HG03139 (cell line): ENCODE measurements at regions not wholly inside any gene's neighbourhood (a gene's known extent, or its start where the extent isn't known, plus 50 kb on each side); places are given as distances from the start of the nearest gene placed in this dataset.

Experiments
- ATAC-seq: cut with Tn5 transposase; IDR thresholded peaks from one replicate; pipeline ENCODE4 v1.9.1; 2021; ENCODE audit not compliant: unreplicated experiment

DNA sequence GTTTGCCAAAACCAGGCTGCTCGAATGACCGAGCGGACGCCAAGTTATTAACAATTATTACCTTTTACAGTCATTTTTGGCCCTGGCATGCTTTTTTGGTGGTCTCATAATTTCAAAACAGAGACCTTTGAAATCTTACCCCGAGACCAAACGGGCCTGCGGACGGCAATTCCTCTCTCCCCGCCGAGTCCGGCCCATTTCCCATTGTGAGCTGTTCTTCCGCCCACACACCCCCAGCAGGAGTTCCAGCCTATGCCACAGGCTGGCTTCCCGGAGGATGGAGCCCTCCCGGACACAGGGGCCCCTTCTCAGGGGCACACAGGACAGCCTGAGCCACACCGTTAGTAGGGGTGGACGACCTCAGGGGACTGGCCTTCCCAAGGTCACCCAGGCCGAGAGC lies 130.7 kb downstream of the C16orf95 start:
- ATAC-seq: no peak

DNA sequence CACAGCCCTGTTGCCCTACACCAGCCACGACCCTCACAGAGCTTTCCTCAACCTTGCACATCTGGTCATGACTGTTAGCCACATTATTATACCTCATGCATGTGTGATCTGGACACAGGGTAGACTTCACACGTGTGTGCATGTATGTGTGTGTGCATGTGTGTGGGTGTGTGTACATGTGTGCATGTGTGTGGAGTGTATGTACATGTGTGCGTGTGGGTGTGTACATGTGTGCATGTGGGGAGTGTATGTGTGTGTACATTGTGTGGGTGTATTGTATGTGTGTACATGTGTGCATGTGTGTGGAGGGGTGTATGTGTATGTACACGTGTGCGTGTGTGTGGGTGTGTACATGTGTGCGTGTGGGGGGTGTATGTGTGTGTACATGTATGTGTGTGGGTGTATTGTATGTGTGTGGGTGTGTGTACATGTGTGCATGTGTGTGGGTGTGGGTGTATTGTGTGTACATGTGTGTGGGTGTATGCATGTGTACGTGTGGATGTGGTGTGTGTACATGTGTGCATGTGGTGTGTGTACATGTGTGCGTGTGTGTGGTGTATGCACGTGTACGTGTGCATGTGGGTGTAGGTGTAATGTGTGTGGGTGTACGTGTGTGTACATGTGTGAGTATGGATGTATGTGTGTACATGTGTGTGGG lies 130.2 kb downstream of the C16orf95 start:
- no peak for ATAC-seq

DNA sequence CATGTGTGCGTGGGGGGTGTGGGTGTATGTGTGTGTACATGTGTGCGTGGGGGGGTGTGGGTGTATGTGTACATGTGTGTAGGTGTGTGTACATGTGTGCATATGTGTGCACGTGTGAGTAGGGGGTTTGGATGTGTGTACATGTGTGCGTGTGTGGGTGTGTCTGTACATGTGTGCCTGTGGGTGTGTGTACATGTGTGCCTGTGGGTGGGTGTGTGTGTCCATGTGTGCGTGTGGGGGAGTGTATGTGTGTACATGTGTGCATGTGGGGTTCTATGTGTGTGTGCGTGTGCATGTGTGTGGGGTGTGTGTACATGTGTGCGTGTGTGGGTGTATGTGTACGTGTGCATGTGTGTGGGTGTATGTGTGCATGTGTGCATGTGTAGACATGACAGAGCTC lies 129.1 kb downstream of the C16orf95 start:
- no peak for ATAC-seq

DNA sequence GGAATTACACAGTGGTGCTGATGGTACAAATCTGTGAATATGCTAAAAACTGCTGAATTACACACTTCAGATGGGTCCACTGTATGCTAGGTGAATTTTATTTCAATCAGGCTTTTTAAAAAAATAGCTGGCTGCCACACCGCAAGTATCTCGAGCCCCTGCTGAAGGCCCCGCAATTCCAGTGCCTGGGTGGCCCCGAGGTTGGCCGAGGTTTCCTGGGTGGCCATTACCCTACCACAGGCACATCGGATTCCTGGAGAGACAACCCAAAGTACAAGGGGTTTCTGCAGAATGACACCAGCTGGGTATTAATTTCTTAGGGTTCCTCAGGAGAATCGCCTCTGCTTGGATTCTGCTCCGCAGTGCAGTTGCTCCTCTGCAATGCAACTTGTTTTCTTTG lies 127.8 kb downstream of the C16orf95 start:
- no peak for ATAC-seq

DNA sequence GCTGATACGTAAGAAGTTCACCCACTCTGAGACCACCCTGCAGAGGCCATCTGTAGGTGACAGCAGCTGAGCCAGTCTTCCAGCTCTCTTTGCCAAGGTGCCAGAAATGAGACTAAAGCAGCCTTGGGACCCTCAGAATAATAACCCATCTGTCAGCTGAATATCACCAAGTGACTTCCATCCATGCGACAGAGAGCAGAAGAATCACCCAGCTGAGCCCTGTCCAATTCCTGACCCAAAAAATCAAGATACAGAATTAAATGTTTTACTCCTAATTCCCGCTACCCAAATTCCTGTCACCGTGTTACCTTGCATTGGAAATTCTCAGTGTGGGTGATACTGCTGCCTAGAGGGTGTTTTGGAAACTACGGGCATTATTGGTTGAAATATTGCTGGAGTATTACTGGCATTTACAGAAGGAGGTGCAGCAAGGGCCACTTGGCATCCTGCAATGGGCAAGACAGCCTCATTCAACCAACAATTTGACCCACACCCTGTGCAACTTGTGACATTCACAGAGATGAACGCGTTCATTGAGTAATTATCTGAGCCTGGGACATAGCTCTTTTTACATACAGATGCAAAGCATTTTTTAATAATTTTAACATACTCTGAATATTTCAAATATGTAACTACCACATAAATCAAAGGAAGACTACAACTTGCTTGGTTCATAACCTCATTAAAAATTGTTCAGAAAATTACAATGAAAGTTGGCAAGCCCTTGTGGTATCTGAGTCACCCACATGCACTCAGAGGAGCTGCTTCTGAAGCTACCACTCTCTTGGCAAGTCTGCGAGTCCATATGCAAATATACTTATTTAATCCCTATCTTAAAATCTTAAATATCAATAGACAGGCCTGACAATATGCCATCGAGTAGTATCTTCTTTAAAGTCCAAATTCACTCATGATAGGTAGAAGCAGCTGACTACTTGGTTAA lies 126.6 kb downstream of the C16orf95 start:
- no peak for ATAC-seq

DNA sequence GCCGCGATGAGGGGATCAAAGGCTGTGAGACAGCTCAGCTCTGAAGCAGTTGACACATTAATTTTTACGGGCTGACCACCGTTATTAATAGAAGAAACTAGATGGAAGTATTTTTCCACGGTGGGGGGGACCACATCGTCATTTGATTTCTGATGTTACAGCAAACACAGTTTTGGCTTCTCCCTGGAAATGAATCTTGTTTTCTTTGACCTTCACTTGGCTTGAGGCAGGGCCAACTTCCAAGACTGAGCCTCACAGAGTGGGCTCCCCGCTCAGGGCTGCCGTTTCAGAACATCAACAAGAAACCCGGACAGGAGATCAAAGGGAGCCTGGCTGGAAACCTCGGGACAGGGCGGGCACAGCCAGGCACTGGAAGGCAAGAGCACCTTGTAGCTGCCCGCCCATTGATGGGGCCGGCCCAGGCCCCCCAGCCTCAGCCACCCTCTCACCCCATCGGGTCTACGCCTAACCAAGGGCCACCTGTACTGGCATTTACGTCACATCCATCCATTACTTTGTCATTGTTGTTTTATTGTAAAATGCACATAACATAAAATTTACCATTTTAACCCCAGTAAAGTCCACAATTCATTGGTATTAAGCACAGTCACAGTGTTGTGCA lies 124.6 kb downstream of the C16orf95 start:
- no peak for ATAC-seq

DNA sequence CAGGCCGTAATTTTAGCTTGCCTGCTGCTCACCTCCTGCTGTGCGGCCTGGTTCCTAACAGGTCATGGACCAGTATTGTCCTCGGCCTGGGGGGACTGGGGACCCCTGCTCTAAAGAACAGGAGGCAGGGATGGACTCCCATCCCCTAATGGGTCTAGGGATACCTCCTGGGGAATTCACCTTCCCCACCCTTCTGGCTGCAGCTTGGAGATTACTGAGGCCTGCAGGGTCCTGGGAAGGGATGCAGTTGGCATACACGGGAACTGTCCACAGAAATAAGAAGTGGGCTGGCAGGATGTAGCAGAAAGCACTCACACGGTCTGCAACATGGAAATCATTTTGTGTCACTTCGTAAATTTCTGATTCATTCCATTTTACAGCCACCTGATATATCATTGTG lies 123.0 kb downstream of the C16orf95 start:
- no peak for ATAC-seq

DNA sequence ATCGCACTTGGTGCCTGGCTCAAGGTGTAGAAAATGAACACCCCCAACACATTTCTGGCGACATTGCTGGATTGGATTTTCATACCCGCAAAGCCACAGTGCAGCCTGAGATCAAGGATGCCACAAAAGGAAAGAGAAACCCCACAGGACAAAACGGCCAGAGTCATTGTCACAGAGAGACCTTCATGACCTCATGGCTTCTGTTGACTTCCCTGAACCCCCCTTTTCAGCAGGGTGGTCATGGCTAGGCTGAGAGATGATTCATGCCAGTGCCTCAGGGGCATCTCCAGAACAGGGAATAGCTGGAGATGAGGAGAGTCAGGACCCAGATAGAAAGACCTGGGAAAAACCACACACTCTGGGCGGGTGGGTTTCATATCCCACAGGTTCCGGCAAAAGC lies 122.0 kb downstream of the C16orf95 start:
- no peak for ATAC-seq

DNA sequence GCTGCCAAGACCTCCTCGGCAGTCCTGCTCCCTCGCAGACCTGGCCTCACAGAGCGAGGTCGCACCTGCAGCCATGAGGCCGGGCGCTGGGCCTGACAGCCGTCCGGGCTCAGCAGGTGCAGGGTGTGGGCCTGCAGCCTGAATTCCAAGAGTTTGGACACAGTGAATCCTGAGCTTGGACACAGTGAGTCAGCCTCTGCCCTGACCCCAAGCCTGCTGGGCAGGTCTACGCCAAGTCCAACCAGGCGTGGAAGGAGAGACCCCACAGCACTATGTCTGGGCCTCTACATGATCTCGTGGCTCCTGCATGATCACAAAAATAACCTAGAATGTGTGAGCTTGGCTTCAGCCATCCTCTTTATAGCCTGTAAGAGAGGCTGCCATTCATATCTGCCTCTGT lies 121.0 kb downstream of the C16orf95 start:
- no peak for ATAC-seq

DNA sequence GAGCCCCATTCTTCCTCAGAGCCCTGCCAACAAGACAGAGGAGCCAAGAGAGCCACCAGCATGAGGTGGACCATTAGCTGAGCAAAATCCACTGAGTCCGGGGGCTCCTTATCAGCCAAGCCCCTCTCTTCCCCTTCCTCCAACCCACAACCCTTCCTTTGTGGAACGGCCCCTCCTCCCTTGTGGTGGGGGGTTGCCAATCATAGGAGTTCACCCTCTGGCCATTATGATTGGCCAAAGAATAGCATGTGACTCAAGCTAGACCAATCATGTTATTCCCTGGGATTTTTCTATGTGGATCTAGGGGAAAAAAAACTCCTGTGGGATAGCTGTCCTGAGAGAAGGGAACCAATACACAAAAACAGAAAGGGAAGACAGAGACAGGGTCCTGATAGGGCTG lies 120.5 kb downstream of the C16orf95 start:
- no peak for ATAC-seq

DNA sequence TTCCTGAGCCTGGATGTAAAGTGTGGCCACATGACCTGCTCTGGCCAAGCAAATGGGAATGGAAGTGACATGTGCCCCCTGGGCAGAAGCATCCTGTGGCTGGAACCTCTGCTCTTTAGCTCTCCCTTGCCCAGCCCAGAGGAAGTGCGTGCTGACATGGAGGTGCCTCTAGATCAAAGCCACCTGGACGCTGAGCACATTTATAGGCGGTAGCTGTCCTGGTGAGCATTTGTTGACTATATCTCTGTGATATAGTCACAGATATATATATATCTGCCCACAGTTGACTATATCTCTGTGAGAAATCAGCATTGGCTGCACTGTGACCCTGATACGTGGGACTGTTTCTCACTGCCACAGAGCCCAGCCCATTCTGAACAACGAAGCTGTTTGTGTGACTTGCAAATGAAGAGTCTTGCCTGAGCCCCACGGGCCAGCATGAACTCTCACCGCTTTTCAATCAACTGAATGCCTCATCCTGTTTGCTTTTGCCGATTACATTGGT lies 118.8 kb downstream of the C16orf95 start:
- no peak for ATAC-seq

DNA sequence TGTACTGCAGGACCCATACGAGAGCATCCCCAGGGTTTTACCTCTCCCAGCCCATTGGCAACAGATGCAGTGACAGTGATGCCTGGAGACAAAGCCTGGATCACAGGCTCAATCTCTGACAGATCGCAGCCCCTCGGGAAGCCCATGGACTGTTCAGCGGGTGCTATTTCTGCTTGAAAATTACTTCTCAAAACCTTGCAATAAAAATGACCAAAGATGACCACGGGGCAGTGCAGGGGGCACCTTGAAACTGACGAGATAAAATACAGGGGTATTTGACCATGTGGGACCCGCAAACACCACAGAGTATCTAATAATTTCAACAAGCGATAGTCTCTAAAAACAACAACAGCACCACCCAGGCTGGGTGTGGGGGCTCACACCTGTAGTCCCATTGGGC lies 118.3 kb downstream of the C16orf95 start:
- no peak for ATAC-seq

DNA sequence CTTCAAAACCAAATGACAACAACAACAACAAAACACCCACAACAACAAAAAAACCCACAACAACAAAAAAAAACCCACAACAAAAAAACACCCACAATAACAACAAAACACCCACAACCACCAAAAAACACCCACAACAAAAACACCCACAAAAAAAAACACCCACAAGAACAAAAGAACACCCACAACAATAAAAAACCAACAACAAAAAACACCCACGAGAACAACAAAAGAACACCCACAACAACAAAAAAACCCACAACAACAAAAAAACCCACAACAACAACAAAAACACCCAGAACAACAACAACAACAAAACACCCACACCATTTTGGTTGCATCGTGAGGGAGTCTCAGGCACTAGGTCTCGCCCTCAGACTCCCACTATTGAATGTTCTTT lies 117.8 kb downstream of the C16orf95 start:
- ATAC-seq: no peak

DNA sequence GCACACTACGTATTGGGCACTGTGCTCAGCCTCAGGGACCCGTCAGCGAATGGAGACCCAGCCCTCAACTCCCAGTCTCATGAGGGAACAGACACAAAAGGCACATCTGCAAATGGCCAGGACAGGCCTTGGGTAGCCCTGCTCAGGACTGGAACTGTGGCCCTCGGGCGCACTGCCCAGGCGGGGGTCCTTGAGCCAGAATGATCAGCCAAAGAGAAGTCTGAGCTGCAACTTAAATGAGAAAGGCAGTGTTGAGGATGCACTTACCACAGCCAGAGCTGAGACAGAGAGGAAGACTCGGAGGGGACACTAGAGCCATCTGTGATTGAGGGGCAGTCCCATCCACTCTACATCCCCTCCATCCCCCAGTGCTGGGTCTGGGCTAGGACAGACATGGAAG lies 117.3 kb downstream of the C16orf95 start:
- ATAC-seq: no peak

DNA sequence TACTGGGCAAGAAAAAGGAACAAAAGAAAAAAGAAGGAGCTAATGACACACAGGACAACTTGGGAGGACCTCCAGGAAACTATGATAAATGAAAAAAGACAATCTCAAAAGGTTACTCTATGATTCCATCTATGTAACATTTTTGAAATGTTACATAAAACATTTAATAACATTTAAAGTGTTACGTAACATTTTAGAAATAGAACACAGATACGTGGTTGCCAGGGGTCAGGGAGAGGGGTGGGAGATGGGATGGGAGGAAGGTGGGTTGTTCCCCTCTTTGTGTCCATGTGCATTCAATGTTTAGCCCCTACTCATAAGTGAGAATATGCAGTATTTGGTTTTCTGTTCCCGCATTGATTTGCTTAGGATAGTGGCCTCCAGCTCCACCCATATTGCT lies 116.6 kb downstream of the C16orf95 start:
- no peak for ATAC-seq

DNA sequence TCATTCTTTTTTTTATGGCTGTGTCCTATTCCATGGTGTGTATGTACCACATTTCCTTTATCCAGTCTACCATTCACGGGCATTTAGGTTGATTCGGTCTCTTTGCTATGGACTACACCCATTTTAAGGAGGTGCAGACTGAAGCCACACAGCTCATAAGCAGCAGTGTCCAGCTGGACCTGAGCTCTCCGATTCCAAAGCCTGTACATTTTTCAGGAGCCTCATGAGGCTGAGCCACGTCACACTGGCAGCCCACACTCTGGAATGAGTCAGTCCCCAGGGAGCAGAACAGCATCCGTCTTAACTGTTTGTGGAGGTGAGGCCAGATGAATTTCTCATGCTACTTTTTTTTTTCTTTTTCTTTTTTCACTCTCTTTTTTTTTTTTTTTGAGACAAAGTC lies 116.1 kb downstream of the C16orf95 start:
- ATAC-seq: no peak

DNA sequence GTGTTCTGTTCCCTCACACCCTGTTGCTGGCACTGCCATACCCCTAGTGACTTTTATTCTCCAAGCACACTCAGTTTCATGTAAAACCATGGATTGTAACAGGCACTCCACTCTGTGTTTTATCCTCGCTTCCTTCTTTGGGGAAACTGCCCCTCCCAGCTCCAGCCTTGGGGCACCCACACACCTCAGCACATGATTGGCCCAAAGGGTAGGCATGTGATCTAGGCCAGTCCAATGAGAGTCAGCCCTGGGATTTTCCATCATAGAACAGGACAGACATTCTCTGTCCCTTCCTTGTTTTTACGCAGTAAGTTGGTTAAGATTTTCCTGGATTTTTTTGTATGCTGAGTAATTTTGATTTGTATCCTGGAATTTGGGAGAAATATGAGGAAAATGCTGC lies 115.4 kb downstream of the C16orf95 start:
- ATAC-seq: no peak

DNA sequence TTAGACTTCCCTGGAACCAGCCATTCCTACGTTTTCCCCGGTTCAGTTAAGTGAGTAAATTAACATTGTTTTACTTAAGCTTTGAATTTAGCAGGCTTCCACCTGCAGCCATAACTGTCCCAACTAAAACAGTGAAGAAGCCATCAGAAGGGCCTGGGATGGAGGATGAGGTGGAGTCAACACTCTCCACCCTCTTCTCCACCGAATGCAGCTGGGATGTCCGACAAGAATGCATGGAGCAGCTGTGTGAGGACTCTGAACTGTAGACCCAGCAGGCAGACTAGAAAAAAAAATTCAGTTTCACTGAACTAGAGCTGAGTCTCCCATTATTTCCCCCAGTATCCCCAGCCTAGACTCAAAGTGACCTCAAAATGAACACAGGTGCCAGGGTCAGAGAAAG lies 114.8 kb downstream of the C16orf95 start:
- no peak for ATAC-seq

DNA sequence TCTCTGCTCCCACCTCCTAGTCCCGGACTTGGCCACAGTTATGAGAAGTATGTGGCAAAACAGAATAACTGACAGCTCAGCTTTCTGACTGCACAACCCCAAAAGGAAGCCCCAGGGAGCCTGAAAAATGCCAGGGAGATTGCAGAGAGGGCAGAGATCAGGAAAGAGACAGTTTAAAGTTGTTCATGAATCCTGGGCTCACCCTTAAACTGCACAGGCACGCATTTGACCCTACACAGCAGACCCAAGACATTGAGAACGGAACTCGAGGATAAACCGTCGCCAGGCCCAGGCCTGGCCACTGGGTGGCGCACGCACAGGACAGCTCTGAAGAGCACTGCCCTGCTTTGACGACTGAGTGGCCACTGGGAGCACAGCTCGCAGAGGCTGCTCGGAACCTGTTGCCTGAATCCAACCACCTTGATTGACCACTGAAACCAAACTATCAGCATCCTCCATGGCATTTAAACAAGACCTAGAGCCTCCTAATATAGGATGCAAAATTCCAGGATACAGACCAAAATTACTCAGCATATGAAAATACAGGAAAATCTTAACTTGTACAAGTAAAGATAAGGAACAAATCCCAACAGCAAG lies 114.0 kb downstream of the C16orf95 start:
- ATAC-seq: no peak

DNA sequence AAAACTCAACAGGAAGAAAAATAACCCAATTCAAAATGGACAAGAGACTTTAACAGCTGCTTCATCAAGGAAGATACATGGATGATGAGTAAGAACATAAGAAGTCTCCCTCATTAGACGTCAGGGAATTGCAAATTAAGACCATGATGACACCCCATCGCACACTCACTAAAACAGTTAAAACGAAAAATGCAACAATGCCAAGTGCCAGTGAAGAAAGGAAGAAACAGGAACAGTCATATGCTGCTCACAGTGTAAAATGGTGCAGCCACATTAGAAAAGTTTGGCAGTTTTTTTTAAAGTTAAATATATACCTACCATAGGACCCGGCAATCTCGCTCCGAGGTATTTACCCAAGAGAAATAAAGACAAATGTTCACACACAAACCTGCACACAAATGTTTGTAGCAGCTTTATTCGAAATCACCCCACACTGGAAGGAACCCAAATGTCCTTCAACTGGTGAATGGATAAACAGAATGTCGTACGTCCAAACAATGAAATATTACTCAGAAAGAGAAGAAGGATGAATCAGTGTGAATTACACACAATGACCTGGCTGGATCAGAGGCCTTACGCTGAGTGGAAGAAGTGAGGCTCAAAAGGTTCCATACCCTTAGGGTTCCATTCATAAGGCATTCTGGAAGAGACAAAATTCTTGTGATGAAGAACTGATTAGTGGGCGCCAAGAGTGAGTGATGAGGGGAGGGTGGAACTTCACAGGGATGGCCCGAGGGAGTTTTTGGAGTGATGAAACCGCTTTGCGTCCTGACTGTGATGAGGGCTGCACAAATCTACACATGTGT lies 110.3 kb downstream of the C16orf95 start:
- ATAC-seq: no peak

DNA sequence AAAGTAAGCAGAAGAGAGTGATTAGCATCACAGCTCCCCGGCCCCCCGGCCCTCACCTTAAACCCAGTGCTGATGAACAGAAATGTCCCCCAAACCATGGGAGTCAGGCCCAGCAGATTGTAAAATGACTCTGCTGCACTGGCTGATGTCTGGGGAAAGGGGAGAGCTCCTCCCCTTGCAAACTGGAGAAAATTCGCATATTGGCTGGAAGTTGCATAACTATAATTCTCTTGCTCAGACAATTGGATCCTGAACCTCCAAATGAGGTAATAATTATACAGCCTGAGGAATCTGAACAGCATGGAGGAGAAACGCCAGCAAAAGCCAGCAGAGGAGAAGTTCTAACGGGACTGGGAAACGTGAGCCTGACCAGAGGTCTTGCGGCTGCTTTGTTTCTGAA lies 109.7 kb downstream of the C16orf95 start:
- no peak for ATAC-seq
